ENCODE measurements at regions not wholly inside any gene's neighbourhood (a gene's known extent, or its start where the extent isn't known, plus 50 kb on each side); places are given as distances from the start of the nearest gene placed in this dataset.

GRCh38 chr2:185638771-185639170 is 99.8 kb upstream of the FSIP2 start:
- no peak for TF ChIP-seq POLR2A (IDR thresholded peaks at IDR 0.05; ENCODE audit: low read depth, low read length)
- no peak for TF ChIP-seq TAF1 (IDR thresholded peaks at IDR 0.05; ENCODE audit: borderline replicate concordance, low read depth, low read length)
- TF ChIP-seq POLR2AphosphoS5 (IDR thresholded peaks at IDR 0.05; ENCODE audit: low read depth, low read length), result no peak

Data from GM12892 (cell line).